Ishikawa (cell line): ENCODE measurements at regions not wholly inside any gene's neighbourhood (a gene's known extent, or its start where the extent isn't known, plus 50 kb on each side); places are given as distances from the start of the nearest gene placed in this dataset.

Source experiments
- CEBPB ChIP-seq: IDR thresholded peaks from 2 replicates; pipeline ENCODE4 v1.6.1; 2012
- CREB1 ChIP-seq: IDR thresholded peaks from 2 replicates; pipeline ENCODE4 v1.6.1; 2012; ENCODE audit warnings: low read depth
- EGR1 ChIP-seq: IDR thresholded peaks from 2 replicates; pipeline ENCODE4 v1.6.1; 2012
- EP300 ChIP-seq: IDR thresholded peaks from 2 replicates; pipeline ENCODE4 v1.6.1; 2012; ENCODE audit warnings: borderline replicate concordance
- FOXM1 ChIP-seq: IDR thresholded peaks from 2 replicates; pipeline ENCODE4 v1.6.1; 2012; ENCODE audit warnings: low read depth, borderline replicate concordance
- NFIC ChIP-seq: IDR thresholded peaks from 2 replicates; pipeline ENCODE4 v1.6.1; 2012
- RAD21 ChIP-seq: IDR thresholded peaks from 2 replicates; pipeline ENCODE4 v1.6.1; 2012; ENCODE audit warnings: low read depth
- REST ChIP-seq: IDR thresholded peaks from 2 replicates; pipeline ENCODE4 v1.6.1; 2012; ENCODE audit warnings: low read depth, mild to moderate bottlenecking
- TAF1 ChIP-seq: IDR thresholded peaks from 2 replicates; pipeline ENCODE4 v1.6.1; 2012; ENCODE audit warnings: low read depth, mild to moderate bottlenecking
- TCF12 ChIP-seq: IDR thresholded peaks from 2 replicates; pipeline ENCODE4 v1.6.1; 2012; ENCODE audit warnings: low read depth
- TEAD4 ChIP-seq: IDR thresholded peaks from 2 replicates; pipeline ENCODE4 v1.6.1; 2012
- USF1 ChIP-seq: IDR thresholded peaks from 2 replicates; pipeline ENCODE4 v1.6.1; 2012
- YY1 ChIP-seq: IDR thresholded peaks from 2 replicates; pipeline ENCODE4 v1.6.1; 2012; ENCODE audit warnings: low read depth
- ZBTB7A ChIP-seq: IDR thresholded peaks from 2 replicates; pipeline ENCODE4 v1.6.1; 2012; ENCODE audit warnings: low read depth
- TF ChIP-seq, protein P1 (sequence below): IDR thresholded peaks from 2 replicates; pipeline ENCODE4 v1.6.1; 2012

- TF ChIP-seq FOXM1 (no peak), TCF12 (no peak), EGR1 (no peak), ZBTB7A (no peak), TEAD4 (no peak), YY1 (no peak), RAD21 (no peak)
Measured at GRCh38 chr7:136210664-136211063, 233.5 kb upstream of the MTPN start.

- TF ChIP-seq EGR1 (no peak), EP300 (no peak), FOXM1 (no peak)
Measured at GRCh38 chr7:136210079-136210478, 232.9 kb upstream of the MTPN start.

GRCh38 chr7:136205956-136206355, 228.8 kb upstream of the MTPN start:
- TF ChIP-seq CREB1: no peak
- no peak for TF ChIP-seq USF1
- no peak for TF ChIP-seq NFIC
- no peak for TF ChIP-seq FOXM1
- no peak for TF ChIP-seq RAD21
- TF ChIP-seq, protein P1, sequence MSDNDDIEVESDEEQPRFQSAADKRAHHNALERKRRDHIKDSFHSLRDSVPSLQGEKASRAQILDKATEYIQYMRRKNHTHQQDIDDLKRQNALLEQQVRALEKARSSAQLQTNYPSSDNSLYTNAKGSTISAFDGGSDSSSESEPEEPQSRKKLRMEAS: no peak
- TF ChIP-seq EGR1: no peak
- TF ChIP-seq TAF1: no peak
- TF ChIP-seq CEBPB: no peak
- no peak for TF ChIP-seq TCF12
- no peak for TF ChIP-seq ZBTB7A
- TF ChIP-seq EP300: no peak
- TF ChIP-seq REST: no peak
- TF ChIP-seq TEAD4: no peak

GRCh38 chr7:136198168-136198567, 221.0 kb upstream of the MTPN start:
- TF ChIP-seq RAD21 (no peak), NFIC (no peak), TAF1 (no peak), TCF12 (no peak), YY1 (no peak), REST (no peak), ZBTB7A (no peak), EP300 (no peak), USF1 (no peak), CREB1 (no peak), TEAD4 (no peak), EGR1 (no peak), FOXM1 (no peak), CEBPB (no peak)
- TF ChIP-seq, protein P1: no peak

DNA sequence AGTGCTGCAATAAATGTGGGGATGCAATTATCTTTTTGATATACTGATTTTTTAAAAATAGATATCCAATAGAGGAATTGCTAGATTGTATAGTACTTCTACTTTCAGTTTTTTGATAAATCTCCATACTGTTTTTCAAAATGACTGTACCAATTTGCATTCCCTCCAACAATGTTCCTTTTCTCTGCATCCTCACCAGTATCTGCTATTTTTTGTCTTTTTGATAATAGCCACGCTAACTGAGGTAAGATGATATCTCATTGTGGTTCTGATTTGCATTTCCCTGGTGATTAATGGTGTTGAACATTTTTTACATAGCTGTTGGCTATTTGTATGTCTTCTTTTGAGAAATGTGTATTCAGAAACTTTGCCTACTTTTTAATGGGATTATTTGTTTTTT, 217.7 kb upstream of the MTPN start:
- TF ChIP-seq NFIC: no peak

DNA sequence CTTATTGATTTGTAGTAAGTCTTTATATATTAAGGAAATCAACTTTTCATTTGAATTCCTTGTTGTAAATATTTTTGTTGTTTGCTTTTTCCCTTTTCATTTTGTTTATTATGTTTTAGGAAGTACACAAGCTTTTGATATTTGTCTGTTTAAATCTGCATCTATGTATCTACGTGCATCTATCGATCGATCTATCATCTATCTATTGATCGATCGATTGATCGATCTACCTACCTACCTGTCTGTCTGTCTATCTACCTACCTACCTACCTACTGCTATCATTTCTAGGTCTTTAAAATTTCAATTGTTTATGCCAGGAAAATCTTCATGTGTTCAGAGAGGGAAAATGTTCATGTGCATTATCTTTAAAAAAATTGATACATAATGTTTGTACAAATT, 216.8 kb upstream of the MTPN start:
- TF ChIP-seq NFIC (no peak), ZBTB7A (no peak), REST (no peak), FOXM1 (no peak), EGR1 (no peak), TCF12 (no peak)
- TF ChIP-seq, protein P1: no peak
